IPS DF 6.9 (cell line): ENCODE measurements at regions not wholly inside any gene's neighbourhood (a gene's known extent, or its start where the extent isn't known, plus 50 kb on each side); places are given as distances from the start of the nearest gene placed in this dataset.

Source experiments
- DNase-seq: peaks from one replicate; pipeline ENCODE4 v3.0.0-alpha.2; 2013; ENCODE audit warnings: low read depth, low spot score
- H3K27ac ChIP-seq: one replicate; pipeline ENCODE4 v1.5.1; 2013; ENCODE audit warnings: low read length, control low read depth
- H3K27me3 ChIP-seq: 2 replicates; pipeline ENCODE4 v1.6.1; 2013; ENCODE audit warnings: mild to moderate bottlenecking, low read length; ENCODE audit not compliant: control insufficient read depth, insufficient read depth
- H3K36me3 ChIP-seq: 2 replicates; pipeline ENCODE4 v1.6.1; 2013; ENCODE audit warnings: low read length; ENCODE audit not compliant: control insufficient read depth, insufficient read depth
- H3K4me1 ChIP-seq: 2 replicates; pipeline ENCODE4 v1.6.1; 2013; ENCODE audit warnings: low read length; ENCODE audit not compliant: control insufficient read depth, insufficient read depth
- H3K4me3 ChIP-seq: 2 replicates; pipeline ENCODE4 v1.5.1; 2013; ENCODE audit warnings: mild to moderate bottlenecking, low read length
- H3K9me3 ChIP-seq: 2 replicates; pipeline ENCODE4 v1.6.1; 2013; ENCODE audit warnings: low read length, inconsistent platforms; ENCODE audit not compliant: control insufficient read depth, insufficient read depth
- WGBS: extraction: QIAGEN DNeasy Blood & Tissue Kit; methylation state at CpG from one replicate; pipeline ENCODE4 v1.1.7; 2013; ENCODE audit warnings: mixed read lengths, missing lambda C conversion rate; ENCODE audit not compliant: insufficient read length, insufficient coverage; 5-methylcytosine and 5-hydroxymethylcytosine counted together

GRCh38 chr5:81849770-81850367 lies 99.0 kb upstream of the SSBP2 start:
- peaks cover 9% of the 10 kb centered on the region; the same call in 1 of the 2 replicates for H3K4me1 ChIP-seq
- H3K27ac ChIP-seq = no peak overlapping the region
- DNase-seq = no peak
- no CpG with 5 or more reads among the region's 4 CpGs for WGBS
- H3K27me3 ChIP-seq = no peaks in the 10 kb centered on the region
- H3K36me3 ChIP-seq = no peaks in the 10 kb centered on the region
- H3K4me3 ChIP-seq = no peak overlapping the region
- no peaks in the 10 kb centered on the region for H3K9me3 ChIP-seq

- Histone ChIP-seq H3K27ac (no peak overlapping the region), H3K4me1 (peaks cover 9% of the 10 kb centered on the region; the same call in 1 of the 2 replicates), H3K36me3 (no peaks in the 10 kb centered on the region), H3K4me3 (no peak overlapping the region), H3K27me3 (no peaks in the 10 kb centered on the region), H3K9me3 (no peaks in the 10 kb centered on the region)
- no CpG with 5 or more reads among the region's 1 CpG for WGBS
- DNase-seq = no peak
These were observed 97.5 kb upstream of the SSBP2 start for GRCh38 chr5:81848362-81848880.

GRCh38 chr5:81846301-81846700 lies 95.4 kb upstream of the SSBP2 start:
- Histone ChIP-seq H3K27me3 (no peaks in the 10 kb centered on the region), H3K9me3 (no peaks in the 10 kb centered on the region), H3K4me3 (no peak overlapping the region), H3K36me3 (no peaks in the 10 kb centered on the region), H3K27ac (no peak overlapping the region), H3K4me1 (peaks cover 8% of the 10 kb centered on the region; the same call in 1 of the 2 replicates)
- WGBS = no CpG with 5 or more reads among the region's 1 CpG
- DNase-seq = no peak

GRCh38 chr5:81843845-81844244 lies 92.9 kb upstream of the SSBP2 start:
- no peaks in the 10 kb centered on the region for H3K9me3 ChIP-seq
- no peak overlapping the region for H3K27ac ChIP-seq
- DNase-seq = no peak
- no peaks in the 10 kb centered on the region for H3K4me1 ChIP-seq
- no peaks in the 10 kb centered on the region for H3K36me3 ChIP-seq
- WGBS = no CpG with 5 or more reads among the region's 2 CpGs
- H3K4me3 ChIP-seq = no peak overlapping the region
- H3K27me3 ChIP-seq = no peaks in the 10 kb centered on the region

- no peak for DNase-seq
- Histone ChIP-seq H3K4me1 (no peaks in the 10 kb centered on the region; the same call in 1 of the 2 replicates), H3K9me3 (no peaks in the 10 kb centered on the region), H3K36me3 (no peaks in the 10 kb centered on the region), H3K27me3 (no peaks in the 10 kb centered on the region), H3K27ac (no peak overlapping the region), H3K4me3 (no peak overlapping the region)
- no CpG with 5 or more reads among the region's 6 CpGs for WGBS
These were observed 92.0 kb upstream of the SSBP2 start for GRCh38 chr5:81842795-81843398.

GRCh38 chr5:81839034-81839433 lies 88.1 kb upstream of the SSBP2 start:
- no CpG with 5 or more reads among the region's 3 CpGs for WGBS
- Histone ChIP-seq H3K9me3 (no peaks in the 10 kb centered on the region), H3K27ac (no peak overlapping the region), H3K4me3 (no peak overlapping the region), H3K4me1 (no peaks in the 10 kb centered on the region; the same call in 1 of the 2 replicates), H3K27me3 (no peaks in the 10 kb centered on the region), H3K36me3 (no peaks in the 10 kb centered on the region)
- no peak for DNase-seq

GRCh38 chr5:81838307-81838906 lies 87.5 kb upstream of the SSBP2 start:
- H3K4me1 ChIP-seq = no peaks in the 10 kb centered on the region; the same call in 1 of the 2 replicates
- no peaks in the 10 kb centered on the region for H3K36me3 ChIP-seq
- no peaks in the 10 kb centered on the region for H3K9me3 ChIP-seq
- H3K4me3 ChIP-seq = no peak overlapping the region
- H3K27ac ChIP-seq = no peak overlapping the region
- H3K27me3 ChIP-seq = no peaks in the 10 kb centered on the region
- no peak for DNase-seq
- WGBS = no CpG with 5 or more reads among the region's 2 CpGs

- WGBS = no CpG with 5 or more reads among the region's 4 CpGs
- no peak overlapping the region for H3K4me3 ChIP-seq
- H3K4me1 ChIP-seq = no peaks in the 10 kb centered on the region; the same call in 1 of the 2 replicates
- no peaks in the 10 kb centered on the region for H3K27me3 ChIP-seq
- no peak overlapping the region for H3K27ac ChIP-seq
- no peaks in the 10 kb centered on the region for H3K9me3 ChIP-seq
- DNase-seq = no peak
- H3K36me3 ChIP-seq = no peaks in the 10 kb centered on the region
These were observed 86.9 kb upstream of the SSBP2 start for GRCh38 chr5:81837667-81838306.

- Histone ChIP-seq H3K27me3 (no peaks in the 10 kb centered on the region), H3K9me3 (no peaks in the 10 kb centered on the region), H3K4me1 (no peaks in the 10 kb centered on the region; the same call in 1 of the 2 replicates), H3K27ac (no peak overlapping the region), H3K36me3 (no peaks in the 10 kb centered on the region), H3K4me3 (no peak overlapping the region)
- WGBS = no CpG with 5 or more reads among the region's 4 CpGs
- no peak for DNase-seq
These were observed 85.0 kb upstream of the SSBP2 start for GRCh38 chr5:81835814-81836367.

- Histone ChIP-seq H3K36me3 (no peaks in the 10 kb centered on the region), H3K9me3 (no peaks in the 10 kb centered on the region), H3K27me3 (no peaks in the 10 kb centered on the region), H3K4me3 (no peak overlapping the region), H3K4me1 (no peaks in the 10 kb centered on the region; the same call in 1 of the 2 replicates), H3K27ac (no peak overlapping the region)
- no peak for DNase-seq
- WGBS = no CpG with 5 or more reads among the region's 11 CpGs
These were observed 83.2 kb upstream of the SSBP2 start for GRCh38 chr5:81834021-81834660.
